Suprapubic skin (tissue), 4 donors: ENCODE measurements at regions not wholly inside any gene's neighbourhood (a gene's known extent, or its start where the extent isn't known, plus 50 kb on each side); places are given as distances from the start of the nearest gene placed in this dataset.
A peak's percentile ranks its signal among the peaks of the same experiment; 100 is the strongest.

Experiments used
- DNase-seq, 2 donors: peaks; one replicate each; pipeline ENCODE4 v3.0.0-alpha.2; 2019; ENCODE audit warnings: low spot score in 2 of 2
- H3K27ac ChIP-seq: fragments of 200-600 bp; sonication (generic); one replicate; pipeline ENCODE4 v1.5.1; 2019
- H3K27me3 ChIP-seq: fragments of 200-600 bp; sonication (generic); one replicate; pipeline ENCODE4 v1.5.1; 2019
- H3K36me3 ChIP-seq: fragments of 200-600 bp; sonication (generic); one replicate; pipeline ENCODE4 v1.5.1; 2019
- H3K4me1 ChIP-seq: fragments of 200-600 bp; sonication (generic); one replicate; pipeline ENCODE4 v1.5.1; 2019
- H3K4me3 ChIP-seq: fragments of 200-600 bp; sonication (generic); one replicate; pipeline ENCODE4 v1.5.1; 2019; ENCODE audit warnings: mild to moderate bottlenecking
- H3K9me3 ChIP-seq: fragments of 200-600 bp; sonication (generic); one replicate; pipeline ENCODE4 v1.5.1; 2019
- CTCF ChIP-seq, 2 donors: fragments of 200-600 bp in 1 of 2; fragments of 450-650 bp in 1 of 2; sonication (generic) in 1 of 2; IDR thresholded peaks; one replicate each; pipeline ENCODE4 v1.5.1; 2016 to 2019; ENCODE audit warnings: antibody characterized with exemption in 2 of 2, mild to moderate bottlenecking in 1 of 2, moderate library complexity in 1 of 2
- EP300 ChIP-seq: sonication (generic); formaldehyde crosslinking; IDR thresholded peaks from one replicate; pipeline ENCODE4 v1.6.1; 2017; ENCODE audit warnings: antibody characterized with exemption
- POLR2A ChIP-seq, 2 donors: fragments of 450-650 bp; IDR thresholded peaks; one replicate each; pipeline ENCODE4 v1.6.1; 2017; ENCODE audit warnings: antibody characterized with exemption in 2 of 2, mild to moderate bottlenecking in 2 of 2, moderate library complexity in 2 of 2
- POLR2AphosphoS5 ChIP-seq, 3 donors: sonication (generic); formaldehyde crosslinking; IDR thresholded peaks; one replicate each; pipeline ENCODE4 v1.6.1; 2017; ENCODE audit warnings: antibody characterized with exemption in 3 of 3
- WGBS: methylation state at CpG from one replicate; pipeline ENCODE4 v1.1.5; 2018; 5-methylcytosine and 5-hydroxymethylcytosine counted together

GRCh38 chr1:168631671-168632400 lies 55.4 kb downstream of the XCL1 start:
- Histone ChIP-seq H3K27ac (no peak overlapping the region), H3K4me1 (no peaks in the 10 kb centered on the region), H3K36me3 (no peaks in the 10 kb centered on the region), H3K4me3 (no peak overlapping the region), H3K9me3 (no peaks in the 10 kb centered on the region), H3K27me3 (peaks cover 3% of the 10 kb centered on the region)
- 63% methylated on average over 7 of the region's 7 CpGs for WGBS
- TF ChIP-seq POLR2AphosphoS5 (IDR thresholded peaks at IDR 0.05) (no peak), POLR2A (IDR thresholded peaks at IDR 0.05) (no peak), CTCF (IDR thresholded peaks at IDR 0.05) (no peak), EP300 (no peak)
- no peak for DNase-seq

GRCh38 chr1:168634951-168635532 lies 58.6 kb downstream of the XCL1 start:
- no peak for DNase-seq
- no peaks in the 10 kb centered on the region for H3K36me3 ChIP-seq
- H3K4me1 ChIP-seq, result peaks cover 3% of the 10 kb centered on the region
- TF ChIP-seq CTCF (IDR thresholded peaks at IDR 0.05) (no peak), POLR2A (IDR thresholded peaks at IDR 0.05) (no peak), POLR2AphosphoS5 (IDR thresholded peaks at IDR 0.05) (no peak), EP300 (no peak)
- peaks cover 3% of the 10 kb centered on the region for H3K27me3 ChIP-seq
- no peaks in the 10 kb centered on the region for H3K9me3 ChIP-seq
- no peak overlapping the region for H3K4me3 ChIP-seq
- WGBS, result 67% methylated on average over 3 of the region's 3 CpGs
- no peak overlapping the region for H3K27ac ChIP-seq

GRCh38 chr1:168636200-168636599 lies 59.8 kb downstream of the XCL1 start:
- Histone ChIP-seq H3K27me3 (peaks cover 2% of the 10 kb centered on the region), H3K36me3 (no peaks in the 10 kb centered on the region), H3K9me3 (no peaks in the 10 kb centered on the region), H3K4me1 (peaks cover 3% of the 10 kb centered on the region), H3K27ac (no peak overlapping the region), H3K4me3 (no peak overlapping the region)
- no peak for DNase-seq
- WGBS, result 28% methylated on average over 1 of the region's 1 CpG
- TF ChIP-seq CTCF (IDR thresholded peaks at IDR 0.05), result no peak
- no peak for TF ChIP-seq EP300
- no peak for TF ChIP-seq POLR2A (IDR thresholded peaks at IDR 0.05)
- no peak for TF ChIP-seq POLR2AphosphoS5 (IDR thresholded peaks at IDR 0.05)

- TF ChIP-seq EP300 (peak; percentile 92), POLR2A (IDR thresholded peaks at IDR 0.05) (no peak), POLR2AphosphoS5 (IDR thresholded peaks at IDR 0.05) (peak in 2 of 3 donors; percentile 70 to 78), CTCF (IDR thresholded peaks at IDR 0.05) (no peak)
- Histone ChIP-seq H3K27ac (peak overlapping the region; percentile 47), H3K4me3 (no peak overlapping the region), H3K4me1 (peaks cover 3% of the 10 kb centered on the region), H3K27me3 (no peaks in the 10 kb centered on the region), H3K9me3 (no peaks in the 10 kb centered on the region), H3K36me3 (no peaks in the 10 kb centered on the region)
- no peak for DNase-seq
- 11% methylated on average over 1 of the region's 1 CpG for WGBS
These were observed 60.3 kb downstream of the XCL1 start for GRCh38 chr1:168636642-168637111.

GRCh38 chr1:168637350-168637991 lies 61.1 kb downstream of the XCL1 start:
- no peaks in the 10 kb centered on the region for H3K9me3 ChIP-seq
- H3K4me3 ChIP-seq, result no peak overlapping the region
- H3K27me3 ChIP-seq, result no peaks in the 10 kb centered on the region
- TF ChIP-seq CTCF (IDR thresholded peaks at IDR 0.05) (peak in 1 of 2 donors; percentile 18), POLR2AphosphoS5 (IDR thresholded peaks at IDR 0.05) (no peak)
- peaks cover 3% of the 10 kb centered on the region for H3K4me1 ChIP-seq
- no peak for DNase-seq
- WGBS, result 83% methylated on average over 5 of the region's 5 CpGs
- no peaks in the 10 kb centered on the region for H3K36me3 ChIP-seq
- H3K27ac ChIP-seq, result peak overlapping the region; percentile 47
